Left lung (tissue), 4 donors: ENCODE measurements at regions not wholly inside any gene's neighbourhood (a gene's known extent, or its start where the extent isn't known, plus 50 kb on each side); places are given as distances from the start of the nearest gene placed in this dataset.

Source experiments
- ATAC-seq: fragments of 200-7000 bp; cut with Tn5 transposase; one replicate; pipeline ENCODE4 v1.9.1; 2020; ENCODE audit warnings: moderate library complexity
- DNase-seq, 4 donors: peaks; one replicate each; pipeline ENCODE4 v3.0.0-alpha.2; 2013 to 2020
- H3K27ac ChIP-seq, 2 donors: fragments of 200-600 bp; sonication (generic) in 1 of 2; one replicate each; pipeline versions ENCODE4 v1.5.0 to v1.8.0; 2020 to 2021
- H3K27me3 ChIP-seq, 2 donors: fragments of 200-600 bp; sonication (generic) in 1 of 2; one replicate each; pipeline versions ENCODE4 v1.5.0 to v1.8.0; 2020 to 2021
- H3K36me3 ChIP-seq, 2 donors: fragments of 200-600 bp; sonication (generic) in 1 of 2; one replicate each; pipeline versions ENCODE4 v1.5.0 to v1.8.0; 2020 to 2021
- H3K4me1 ChIP-seq, 2 donors: fragments of 200-600 bp; one replicate each; pipeline ENCODE4 v1.8.0; 2021
- H3K4me3 ChIP-seq, 2 donors: fragments of 200-600 bp; sonication (generic) in 1 of 2; one replicate each; pipeline versions ENCODE4 v1.5.0 to v1.8.0; 2020 to 2021; ENCODE audit warnings: mild to moderate bottlenecking in 1 of 2
- H3K9me3 ChIP-seq, 2 donors: fragments of 200-600 bp; sonication (generic) in 1 of 2; one replicate each; pipeline versions ENCODE4 v1.5.0 to v1.8.0; 2020 to 2021
- intact Hi-C, 2 donors: fragments of 100-400 bp; cut with DNase I; formaldehyde crosslinking; loops; one replicate each; pipeline versions ENCODE4 v1.11.2 to v1.14.2; 2022
- TF ChIP-seq, protein P1 (sequence below), 2 donors: fragments of 200-600 bp; sonication (generic) in 1 of 2; IDR thresholded peaks; one replicate each; pipeline versions ENCODE4 v1.5.0 to v1.8.0; 2021; ENCODE audit warnings: antibody characterized with exemption in 2 of 2
- donor health status: DM: no; HTN: yes; CAD: no.
- donor health status: DM: no; HTN: no; CAD: no.

DNA sequence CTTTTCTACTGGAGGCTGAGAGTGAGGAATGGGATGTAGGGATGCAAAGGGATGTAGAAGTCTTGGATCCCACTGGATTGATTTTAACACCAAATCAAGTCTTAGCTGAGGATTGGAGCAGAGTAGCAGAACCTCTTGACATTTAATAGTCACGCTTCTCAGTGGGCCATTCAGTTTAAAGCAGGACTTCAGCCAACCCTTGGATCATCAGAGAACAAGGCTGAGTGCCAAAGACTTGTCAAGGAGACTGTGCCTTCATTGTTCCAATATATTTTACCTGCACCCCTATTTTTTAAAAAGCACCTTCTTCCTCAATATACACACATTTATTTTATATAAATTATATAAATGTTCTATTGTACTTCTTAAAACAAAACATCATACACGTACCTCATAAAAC lies 242.4 kb upstream of the ST6GAL2 start:
- no peaks in the 10 kb centered on the region for H3K27me3 ChIP-seq
- intact Hi-C loops, result no loop called here
- no peak for ATAC-seq

DNA sequence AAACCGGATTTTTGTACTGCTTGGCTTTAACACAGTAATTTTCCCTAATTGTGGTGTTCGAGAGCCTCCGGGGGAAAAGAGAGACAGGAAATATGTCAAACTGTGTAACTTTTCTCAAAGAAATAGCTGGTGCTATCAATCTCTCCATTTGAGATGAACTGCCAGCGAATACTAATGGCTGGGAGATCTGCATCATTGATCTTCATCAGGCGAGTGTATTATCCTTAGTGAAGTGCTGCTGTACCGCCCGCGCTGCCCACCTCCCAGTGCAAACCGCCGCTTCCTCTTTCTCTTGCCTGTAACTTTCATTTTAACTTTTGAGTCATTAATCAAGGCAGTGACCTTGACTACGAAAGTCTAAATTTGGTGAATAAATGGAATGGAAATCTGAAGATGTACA lies 246.1 kb upstream of the ST6GAL2 start:
- no peak overlapping the region for H3K27ac ChIP-seq
- ATAC-seq (no peak), DNase-seq (no peak)
- H3K27me3 ChIP-seq, result no peaks in the 10 kb centered on the region
- intact Hi-C loops, result no loop called here
- no peaks in the 10 kb centered on the region for H3K9me3 ChIP-seq
- H3K4me1 ChIP-seq, result no peaks in the 10 kb centered on the region
- TF ChIP-seq, protein P1, sequence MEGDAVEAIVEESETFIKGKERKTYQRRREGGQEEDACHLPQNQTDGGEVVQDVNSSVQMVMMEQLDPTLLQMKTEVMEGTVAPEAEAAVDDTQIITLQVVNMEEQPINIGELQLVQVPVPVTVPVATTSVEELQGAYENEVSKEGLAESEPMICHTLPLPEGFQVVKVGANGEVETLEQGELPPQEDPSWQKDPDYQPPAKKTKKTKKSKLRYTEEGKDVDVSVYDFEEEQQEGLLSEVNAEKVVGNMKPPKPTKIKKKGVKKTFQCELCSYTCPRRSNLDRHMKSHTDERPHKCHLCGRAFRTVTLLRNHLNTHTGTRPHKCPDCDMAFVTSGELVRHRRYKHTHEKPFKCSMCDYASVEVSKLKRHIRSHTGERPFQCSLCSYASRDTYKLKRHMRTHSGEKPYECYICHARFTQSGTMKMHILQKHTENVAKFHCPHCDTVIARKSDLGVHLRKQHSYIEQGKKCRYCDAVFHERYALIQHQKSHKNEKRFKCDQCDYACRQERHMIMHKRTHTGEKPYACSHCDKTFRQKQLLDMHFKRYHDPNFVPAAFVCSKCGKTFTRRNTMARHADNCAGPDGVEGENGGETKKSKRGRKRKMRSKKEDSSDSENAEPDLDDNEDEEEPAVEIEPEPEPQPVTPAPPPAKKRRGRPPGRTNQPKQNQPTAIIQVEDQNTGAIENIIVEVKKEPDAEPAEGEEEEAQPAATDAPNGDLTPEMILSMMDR (IDR thresholded peaks at IDR 0.05), result no peak
- H3K4me3 ChIP-seq, result no peak overlapping the region
- no peaks in the 10 kb centered on the region for H3K36me3 ChIP-seq

More for the DNA sequence above, 242.4 kb upstream of the ST6GAL2 start:
- TF ChIP-seq, protein P1 (IDR thresholded peaks at IDR 0.05), result no peak
- Histone ChIP-seq H3K9me3 (no peaks in the 10 kb centered on the region), H3K4me3 (no peak overlapping the region), H3K4me1 (no peaks in the 10 kb centered on the region), H3K27ac (no peak overlapping the region), H3K36me3 (no peaks in the 10 kb centered on the region)
- DNase-seq, result no peak

DNA sequence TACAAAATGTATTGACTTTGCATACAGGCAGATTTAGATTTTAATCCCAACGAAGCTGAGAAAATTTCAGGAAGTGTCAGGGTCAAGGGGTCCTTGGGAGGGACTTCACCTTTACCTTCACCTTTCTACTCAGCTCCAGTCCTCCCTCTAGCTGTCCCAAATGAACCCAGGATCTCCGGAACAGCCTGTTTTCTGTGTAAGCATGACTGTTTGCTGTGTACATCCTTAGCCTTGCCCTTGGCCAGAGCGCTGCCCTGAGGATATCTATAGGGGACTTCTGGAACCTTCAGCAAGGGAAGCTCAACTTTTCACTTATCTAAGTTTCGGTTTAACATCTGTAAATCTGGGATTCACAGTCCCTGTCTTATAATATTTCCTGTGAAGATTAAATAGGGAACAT lies 246.8 kb upstream of the ST6GAL2 start:
- Histone ChIP-seq H3K27ac (no peak overlapping the region), H3K27me3 (no peaks in the 10 kb centered on the region), H3K4me1 (no peaks in the 10 kb centered on the region), H3K9me3 (no peaks in the 10 kb centered on the region), H3K4me3 (no peak overlapping the region), H3K36me3 (no peaks in the 10 kb centered on the region)
- no peak for DNase-seq
- TF ChIP-seq, protein P1 (IDR thresholded peaks at IDR 0.05), result no peak
- no peak for ATAC-seq
- intact Hi-C loops, result no loop called here

DNA sequence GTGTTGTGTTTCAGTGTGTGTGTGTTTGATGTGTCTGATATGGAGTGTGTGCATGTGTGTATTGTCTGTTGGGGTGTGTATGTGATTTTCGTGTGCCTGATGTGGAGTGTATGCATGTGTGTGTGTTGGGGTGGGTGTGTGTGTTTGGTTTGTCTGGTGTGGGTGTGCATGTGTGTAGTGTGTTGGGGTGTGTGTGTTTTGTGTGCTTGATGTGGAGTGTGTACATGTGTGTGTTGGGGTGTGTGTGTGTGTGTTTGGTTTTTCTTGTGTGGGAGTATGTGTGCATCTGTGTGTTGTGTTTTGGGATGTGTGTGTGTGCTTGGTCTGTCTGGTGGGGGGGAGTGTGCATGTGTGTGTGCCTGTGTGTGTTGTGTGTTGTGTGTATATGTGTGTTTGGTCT lies 247.4 kb upstream of the ST6GAL2 start:
- TF ChIP-seq, protein P1 (IDR thresholded peaks at IDR 0.05), result no peak
- no peak for ATAC-seq
- no peak overlapping the region for H3K4me3 ChIP-seq
- no peaks in the 10 kb centered on the region for H3K36me3 ChIP-seq
- H3K9me3 ChIP-seq, result no peaks in the 10 kb centered on the region
- no peak for DNase-seq
- no peaks in the 10 kb centered on the region for H3K27me3 ChIP-seq
- no peaks in the 10 kb centered on the region for H3K4me1 ChIP-seq
- no peak overlapping the region for H3K27ac ChIP-seq
- intact Hi-C loops, result no loop called here

DNA sequence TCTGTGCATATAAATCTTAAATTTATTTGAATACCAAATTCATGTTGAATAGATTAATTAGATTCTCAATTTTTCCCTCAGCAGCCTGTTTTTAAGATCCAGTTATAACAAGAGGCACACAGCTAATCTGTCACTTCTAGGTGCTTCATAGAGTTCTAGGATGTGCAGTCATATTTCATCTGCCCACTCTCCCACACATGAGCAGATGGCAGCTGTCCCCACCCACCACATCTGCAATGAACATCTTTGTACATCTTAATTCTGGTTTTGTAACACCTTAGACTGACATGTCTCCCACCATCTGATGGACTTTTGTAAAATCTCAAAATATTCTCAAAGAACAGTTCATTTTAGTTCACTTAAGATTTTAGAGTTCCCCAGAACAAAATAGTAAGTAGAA lies 250.8 kb upstream of the ST6GAL2 start:
- DNase-seq (no peak), ATAC-seq (no peak)
- no peak overlapping the region for H3K27ac ChIP-seq
- H3K9me3 ChIP-seq, result peaks cover 0 to 1% of the 10 kb centered on the region in 2 donors
- H3K4me1 ChIP-seq, result no peaks in the 10 kb centered on the region
- H3K36me3 ChIP-seq, result no peaks in the 10 kb centered on the region
- no peak overlapping the region for H3K4me3 ChIP-seq
- TF ChIP-seq, protein P1 (IDR thresholded peaks at IDR 0.05), result no peak
- H3K27me3 ChIP-seq, result no peaks in the 10 kb centered on the region
- intact Hi-C loops, result no loop called here
